ENCODE measurements at regions not wholly inside any gene's neighbourhood (a gene's known extent, or its start where the extent isn't known, plus 50 kb on each side); places are given as distances from the start of the nearest gene placed in this dataset.

GRCh38 chr20:58162986-58163385, 65.5 kb downstream of the ANKRD60 start:
- no peak for TF ChIP-seq CTCF (IDR thresholded peaks at IDR 0.05)
- no peak for TF ChIP-seq POLR2A (IDR thresholded peaks at IDR 0.05; ENCODE audit: low read depth)
- no peak for TF ChIP-seq POLR2AphosphoS5 (IDR thresholded peaks at IDR 0.05)
- no peak for TF ChIP-seq EP300 (IDR thresholded peaks at IDR 0.05)
- Histone ChIP-seq H3K4me1 (peaks cover 0 to 5% (median 0%) of the 10 kb centered on the region in 4 donors), H3K36me3 (no peaks in the 10 kb centered on the region), H3K4me3 (no peak overlapping the region), H3K27ac (replicated peaks in 1 of 4) (peak overlapping the region in 1 of 4 donors; percentile 74), H3K9me3 (no peaks in the 10 kb centered on the region), H3K27me3 (no peaks in the 10 kb centered on the region)
- no peak for DNase-seq (ENCODE audit: extremely low spot score)
- WGBS = 53% methylated on average over 3 of the region's 3 CpGs
- intact Hi-C loops (cut with DNase I) = no loop called here

- no peaks in the 10 kb centered on the region for H3K9me3 ChIP-seq
- H3K27ac ChIP-seq (replicated peaks in 1 of 4) = peak overlapping the region; percentile 40 to 74 (median 55)
- H3K4me1 ChIP-seq = peaks cover 0 to 5% (median 0%) of the 10 kb centered on the region in 4 donors
- H3K27me3 ChIP-seq = no peaks in the 10 kb centered on the region
- no peak overlapping the region for H3K4me3 ChIP-seq
- no peak for DNase-seq (ENCODE audit: extremely low spot score)
- intact Hi-C loops (cut with DNase I) = no loop called here
- 82% methylated on average over 2 of the region's 2 CpGs for WGBS
- no peak for TF ChIP-seq CTCF (IDR thresholded peaks at IDR 0.05)
- no peak for TF ChIP-seq POLR2A (IDR thresholded peaks at IDR 0.05; ENCODE audit: low read depth)
- TF ChIP-seq POLR2AphosphoS5 (IDR thresholded peaks at IDR 0.05) = no peak
- TF ChIP-seq EP300 (IDR thresholded peaks at IDR 0.05) = no peak
- H3K36me3 ChIP-seq = no peaks in the 10 kb centered on the region
These were observed 67.3 kb downstream of the ANKRD60 start for GRCh38 chr20:58161192-58161591.

- Histone ChIP-seq H3K4me3 (no peak overlapping the region), H3K27me3 (peaks cover 0 to 1% (median 0%) of the 10 kb centered on the region in 4 donors), H3K9me3 (no peaks in the 10 kb centered on the region), H3K4me1 (peaks cover 0 to 5% (median 0%) of the 10 kb centered on the region in 4 donors), H3K27ac (replicated peaks in 1 of 4) (peak overlapping the region in 3 of 4 donors; percentile 19 to 68 (median 57)), H3K36me3 (no peaks in the 10 kb centered on the region)
- TF ChIP-seq POLR2AphosphoS5 (IDR thresholded peaks at IDR 0.05) (peak in 1 of 2 donors; percentile 42), EP300 (IDR thresholded peaks at IDR 0.05) (no peak)
- WGBS = 85% methylated on average over 17 of the region's 17 CpGs
- no peak for DNase-seq (ENCODE audit: extremely low spot score)
- intact Hi-C loops (cut with DNase I) = no loop called here
These were observed 67.9 kb downstream of the ANKRD60 start for GRCh38 chr20:58160451-58161061.

DNA sequence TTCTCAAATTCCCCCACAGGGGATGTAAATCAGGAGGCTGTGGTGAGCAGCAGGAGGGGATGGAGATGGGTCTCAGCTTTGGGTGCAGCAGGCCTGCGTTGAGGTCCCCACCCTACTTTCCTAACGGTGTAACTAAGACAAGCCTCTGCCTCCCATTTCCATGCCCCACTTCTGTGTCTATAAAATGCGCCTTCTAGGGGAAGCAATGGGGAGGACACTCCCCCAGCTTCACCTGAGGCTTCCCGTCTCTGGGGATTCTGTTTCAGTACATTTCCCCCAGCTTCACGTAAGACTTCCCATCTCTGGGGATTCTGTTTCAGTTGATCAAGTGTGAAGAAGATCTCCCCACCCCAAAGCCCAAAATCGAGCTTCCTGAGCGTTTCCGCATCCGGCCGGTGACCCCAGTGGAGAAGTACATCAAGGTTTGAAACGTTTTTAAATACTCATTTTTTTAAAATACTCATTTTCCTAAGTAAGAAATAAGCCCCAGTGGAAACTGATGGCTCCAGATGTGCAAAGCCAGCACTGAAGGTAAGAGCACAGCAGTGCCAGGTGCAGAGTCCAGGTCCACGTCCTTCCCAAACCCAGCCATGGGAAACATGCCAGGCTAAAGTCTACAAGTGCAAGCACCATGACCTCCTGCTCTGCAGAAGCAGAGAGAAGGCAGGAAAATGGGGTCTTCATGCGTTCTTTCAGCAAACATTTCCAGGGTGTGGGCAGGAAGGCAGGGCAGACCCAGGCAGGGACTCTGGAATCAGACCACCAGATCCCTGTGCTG, 73.1 kb downstream of the ANKRD60 start:
- intact Hi-C loops (cut with DNase I) = no loop called here
- no peak for DNase-seq (ENCODE audit: extremely low spot score)
- WGBS = 82% methylated on average over 12 of the region's 13 CpGs

More for the DNA sequence above, 73.1 kb downstream of the ANKRD60 start:
- no peaks in the 10 kb centered on the region for H3K4me1 ChIP-seq
- H3K27ac ChIP-seq (replicated peaks in 1 of 4) = no peak overlapping the region
- no peaks in the 10 kb centered on the region for H3K9me3 ChIP-seq
- no peak for TF ChIP-seq EP300 (IDR thresholded peaks at IDR 0.05)
- TF ChIP-seq POLR2A (IDR thresholded peaks at IDR 0.05; ENCODE audit: low read depth) = no peak
- TF ChIP-seq POLR2AphosphoS5 (IDR thresholded peaks at IDR 0.05) = no peak
- no peak for TF ChIP-seq CTCF (IDR thresholded peaks at IDR 0.05)
- H3K4me3 ChIP-seq = no peak overlapping the region
- H3K27me3 ChIP-seq = peaks cover 0 to 35% (median 0%) of the 10 kb centered on the region in 4 donors
- H3K36me3 ChIP-seq = no peaks in the 10 kb centered on the region
